ENCODE measurements at regions not wholly inside any gene's neighbourhood (a gene's known extent, or its start where the extent isn't known, plus 50 kb on each side); places are given as distances from the start of the nearest gene placed in this dataset.

DNA sequence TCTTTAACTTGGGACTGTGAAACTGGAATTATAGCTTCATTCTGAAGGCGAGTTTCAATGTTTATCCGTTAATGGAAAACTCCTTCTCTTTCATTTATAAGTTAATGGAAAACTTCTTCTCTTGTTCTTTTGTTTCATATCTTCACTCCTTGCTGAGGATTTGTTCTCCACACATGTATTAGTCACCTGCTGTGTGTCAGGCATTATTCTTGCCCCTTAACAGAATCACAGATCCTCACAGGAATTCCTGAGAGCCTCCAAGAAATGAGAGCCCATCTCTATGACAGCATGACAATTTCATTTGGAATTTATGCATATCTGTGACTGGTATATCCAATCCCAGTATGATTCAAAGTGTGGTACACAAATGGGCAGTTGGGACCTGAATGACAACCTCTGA, 545.8 kb downstream of the BCL11A start:
- DNase-seq (ENCODE audit: extremely low spot score): no peak
- TF ChIP-seq ZNF384 (IDR thresholded peaks at IDR 0.05): no peak
- no peak for TF ChIP-seq LEF1 (IDR thresholded peaks at IDR 0.05; ENCODE audit: borderline replicate concordance)
- TF ChIP-seq CTBP1 (IDR thresholded peaks at IDR 0.05; ENCODE audit: borderline replicate concordance): no peak
- TF ChIP-seq ARNT (IDR thresholded peaks at IDR 0.05): no peak
- TF ChIP-seq SP1 (IDR thresholded peaks at IDR 0.05): no peak
- TF ChIP-seq ELF4 (IDR thresholded peaks at IDR 0.05): no peak
- no peak for TF ChIP-seq FOXK2 (IDR thresholded peaks at IDR 0.05)
- ChIA-PET CTCF (no interaction called here), POLR2A (no interaction called here)

DNA sequence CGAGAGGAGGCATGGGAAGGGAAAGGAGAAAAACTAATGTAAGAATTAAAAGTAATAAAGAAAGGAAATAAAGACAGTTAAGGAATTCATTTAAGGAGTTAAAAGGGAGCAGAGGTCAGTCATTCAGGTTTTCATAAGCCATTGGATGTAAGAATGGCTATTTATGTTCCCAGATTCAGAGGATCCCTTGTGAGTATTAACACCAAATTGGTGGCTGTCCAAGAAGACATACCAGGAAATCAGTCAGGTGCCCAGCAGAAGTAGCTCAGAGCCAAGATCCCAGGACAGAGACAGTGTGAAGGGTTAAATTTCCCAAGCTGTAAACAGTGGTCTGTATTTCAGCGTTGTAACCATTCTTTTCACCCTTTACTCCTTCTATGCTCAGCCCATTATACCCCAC, 550.4 kb downstream of the BCL11A start:
- DNase-seq (ENCODE audit: extremely low spot score): no peak
- ChIA-PET POLR2A (no interaction called here), CTCF (interaction anchor here (0.6 kb wide), 1 partner anchor 538 kb away, joined by 3 read pairs; no protein-coding TSS in a partner anchor)
- TF ChIP-seq NFRKB (IDR thresholded peaks at IDR 0.05): no peak
- no peak for TF ChIP-seq TARDBP (IDR thresholded peaks at IDR 0.05)
- TF ChIP-seq FOXK2 (IDR thresholded peaks at IDR 0.05): no peak
- no peak for TF ChIP-seq CTBP1 (IDR thresholded peaks at IDR 0.05; ENCODE audit: borderline replicate concordance)
- no peak for TF ChIP-seq PKNOX1 (IDR thresholded peaks at IDR 0.05)
- TF ChIP-seq ZNF384 (IDR thresholded peaks at IDR 0.05): no peak
- no peak for TF ChIP-seq SP1 (IDR thresholded peaks at IDR 0.05)
- no peak for TF ChIP-seq BHLHE40 (IDR thresholded peaks at IDR 0.05; ENCODE audit: borderline replicate concordance)
- TF ChIP-seq HDGF (IDR thresholded peaks at IDR 0.05; ENCODE audit: borderline replicate concordance): no peak
- TF ChIP-seq ARNT (IDR thresholded peaks at IDR 0.05): no peak
- TF ChIP-seq FOXA1 (IDR thresholded peaks at IDR 0.05): no peak
- no peak for TF ChIP-seq FOXM1 (IDR thresholded peaks at IDR 0.05; ENCODE audit: borderline replicate concordance)
- no peak for TF ChIP-seq ELF4 (IDR thresholded peaks at IDR 0.05)
- no peak for TF ChIP-seq SUZ12 (IDR thresholded peaks at IDR 0.05)
- TF ChIP-seq LEF1 (IDR thresholded peaks at IDR 0.05; ENCODE audit: borderline replicate concordance): no peak
- TF ChIP-seq L3MBTL2 (conservative IDR thresholded peaks at IDR 0.05): no peak

DNA sequence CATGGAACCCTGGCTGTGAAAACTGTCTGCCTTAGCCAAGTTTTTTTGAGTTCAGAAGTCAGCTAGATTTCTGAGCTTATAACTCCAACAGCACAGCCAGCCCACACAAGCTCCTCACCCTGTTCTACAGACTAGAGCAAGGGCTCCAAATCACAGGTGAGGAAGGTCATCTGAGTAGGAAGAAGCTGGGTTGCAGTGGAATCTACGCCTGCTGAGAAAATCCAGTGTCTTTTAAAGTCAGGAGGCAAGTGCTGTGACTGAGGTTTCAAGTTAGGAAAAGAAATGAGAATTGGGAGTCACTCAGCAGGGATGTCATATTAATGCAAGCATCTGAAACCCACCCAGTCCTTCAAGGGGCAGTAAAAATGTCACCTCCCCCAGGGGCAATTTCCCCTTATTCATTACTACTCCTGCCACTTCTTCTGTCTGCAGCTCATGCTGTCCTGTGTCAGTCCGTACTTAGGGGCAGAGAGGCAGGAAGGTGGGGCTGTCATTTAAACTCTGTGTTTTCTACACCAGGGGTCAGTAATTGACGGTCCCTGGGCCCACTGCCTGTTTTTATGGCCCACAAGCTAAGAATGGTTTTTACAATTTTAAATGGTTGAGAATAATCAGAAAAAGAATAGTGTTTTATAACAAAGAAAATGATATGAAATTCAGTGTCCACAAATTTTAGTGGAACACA, 551.1 kb downstream of the BCL11A start:
- CTCF ChIA-PET: interaction anchor here (0.6 kb wide), 1 partner anchor 539 kb away, joined by 3 read pairs; no protein-coding TSS in a partner anchor

GRCh38 chr2:60000686-60001085, 552.8 kb downstream of the BCL11A start:
- TF ChIP-seq FOXM1 (IDR thresholded peaks at IDR 0.05; ENCODE audit: borderline replicate concordance) (no peak), FOXK2 (IDR thresholded peaks at IDR 0.05) (no peak), NFRKB (IDR thresholded peaks at IDR 0.05) (no peak), BHLHE40 (IDR thresholded peaks at IDR 0.05; ENCODE audit: borderline replicate concordance) (no peak), ARNT (IDR thresholded peaks at IDR 0.05) (no peak), ELF4 (IDR thresholded peaks at IDR 0.05) (no peak), PKNOX1 (IDR thresholded peaks at IDR 0.05) (no peak), SP1 (IDR thresholded peaks at IDR 0.05) (no peak), ZNF384 (IDR thresholded peaks at IDR 0.05) (no peak), TARDBP (IDR thresholded peaks at IDR 0.05) (no peak), HDGF (IDR thresholded peaks at IDR 0.05; ENCODE audit: borderline replicate concordance) (no peak), L3MBTL2 (conservative IDR thresholded peaks at IDR 0.05) (no peak), LEF1 (IDR thresholded peaks at IDR 0.05; ENCODE audit: borderline replicate concordance) (no peak), FOXA1 (IDR thresholded peaks at IDR 0.05) (no peak), CTBP1 (IDR thresholded peaks at IDR 0.05; ENCODE audit: borderline replicate concordance) (no peak), SUZ12 (IDR thresholded peaks at IDR 0.05) (no peak)
- CTCF ChIA-PET: no interaction called here
- POLR2A ChIA-PET: no interaction called here
- no peak for DNase-seq (ENCODE audit: extremely low spot score)

More for the DNA sequence above, 551.1 kb downstream of the BCL11A start:
- DNase-seq (ENCODE audit: extremely low spot score): no peak
- TF ChIP-seq HDGF (IDR thresholded peaks at IDR 0.05; ENCODE audit: borderline replicate concordance) (no peak), L3MBTL2 (conservative IDR thresholded peaks at IDR 0.05) (no peak), SP1 (IDR thresholded peaks at IDR 0.05) (no peak), SUZ12 (IDR thresholded peaks at IDR 0.05) (no peak), PKNOX1 (IDR thresholded peaks at IDR 0.05) (peak; percentile 37; the same call in 1 of the 2 replicates), LEF1 (IDR thresholded peaks at IDR 0.05; ENCODE audit: borderline replicate concordance) (no peak)
- POLR2A ChIA-PET: no interaction called here

DNA sequence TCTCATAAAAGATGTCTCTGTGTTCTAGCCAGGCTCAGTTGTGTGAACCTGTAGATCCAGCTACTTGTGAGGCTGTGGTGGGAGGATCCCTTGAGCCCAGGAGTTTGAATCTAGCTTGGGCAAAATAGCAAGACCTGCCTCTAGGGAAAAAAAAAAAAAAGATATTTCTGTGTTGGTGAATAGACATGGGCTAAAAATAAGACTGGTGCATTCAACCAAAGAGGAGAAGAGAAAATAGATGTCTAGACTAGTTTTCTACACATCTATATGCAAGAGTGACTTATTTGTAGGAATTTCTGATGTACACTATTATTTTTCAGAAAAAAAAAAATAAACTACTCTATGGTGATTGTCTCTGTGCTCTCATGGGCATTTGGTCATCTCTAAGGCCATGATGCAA, 555.1 kb downstream of the BCL11A start:
- ChIA-PET POLR2A (no interaction called here), CTCF (no interaction called here)
- no peak for DNase-seq (ENCODE audit: extremely low spot score)
- TF ChIP-seq ZNF384 (IDR thresholded peaks at IDR 0.05) (no peak), NFRKB (IDR thresholded peaks at IDR 0.05) (no peak), SP1 (IDR thresholded peaks at IDR 0.05) (no peak), PKNOX1 (IDR thresholded peaks at IDR 0.05) (no peak), HDGF (IDR thresholded peaks at IDR 0.05; ENCODE audit: borderline replicate concordance) (no peak), BHLHE40 (IDR thresholded peaks at IDR 0.05; ENCODE audit: borderline replicate concordance) (no peak), L3MBTL2 (conservative IDR thresholded peaks at IDR 0.05) (no peak), FOXK2 (IDR thresholded peaks at IDR 0.05) (no peak), CTBP1 (IDR thresholded peaks at IDR 0.05; ENCODE audit: borderline replicate concordance) (no peak), ARNT (IDR thresholded peaks at IDR 0.05) (no peak), ELF4 (IDR thresholded peaks at IDR 0.05) (no peak), LEF1 (IDR thresholded peaks at IDR 0.05; ENCODE audit: borderline replicate concordance) (no peak), FOXA1 (IDR thresholded peaks at IDR 0.05) (no peak), FOXM1 (IDR thresholded peaks at IDR 0.05; ENCODE audit: borderline replicate concordance) (no peak), SUZ12 (IDR thresholded peaks at IDR 0.05) (no peak), TARDBP (IDR thresholded peaks at IDR 0.05) (no peak)

Data from HEK293T (cell line).